ENCODE measurements at regions not wholly inside any gene's neighbourhood (a gene's known extent, or its start where the extent isn't known, plus 50 kb on each side); places are given as distances from the start of the nearest gene placed in this dataset.

DNA sequence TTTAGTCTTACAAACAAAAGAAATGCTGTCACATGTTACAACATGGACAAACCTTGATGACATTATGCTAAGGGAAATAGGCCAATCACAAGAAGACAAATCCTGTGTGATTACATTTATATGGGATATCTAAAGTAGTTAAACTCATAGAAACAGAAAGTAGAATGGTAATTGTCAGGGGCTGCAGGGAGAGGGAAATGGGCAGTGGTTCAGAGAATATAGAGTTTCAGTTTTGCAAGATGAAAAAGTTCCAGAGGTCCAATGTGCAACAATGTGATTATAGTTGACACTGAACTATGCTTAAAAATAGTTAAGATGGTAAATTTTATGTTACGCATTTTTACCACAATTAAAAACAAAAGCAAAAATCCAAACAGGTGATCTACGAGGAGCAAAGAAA is 265.5 kb downstream of the NDUFS4 start:
- DNase-seq = peak; percentile 52

DNA sequence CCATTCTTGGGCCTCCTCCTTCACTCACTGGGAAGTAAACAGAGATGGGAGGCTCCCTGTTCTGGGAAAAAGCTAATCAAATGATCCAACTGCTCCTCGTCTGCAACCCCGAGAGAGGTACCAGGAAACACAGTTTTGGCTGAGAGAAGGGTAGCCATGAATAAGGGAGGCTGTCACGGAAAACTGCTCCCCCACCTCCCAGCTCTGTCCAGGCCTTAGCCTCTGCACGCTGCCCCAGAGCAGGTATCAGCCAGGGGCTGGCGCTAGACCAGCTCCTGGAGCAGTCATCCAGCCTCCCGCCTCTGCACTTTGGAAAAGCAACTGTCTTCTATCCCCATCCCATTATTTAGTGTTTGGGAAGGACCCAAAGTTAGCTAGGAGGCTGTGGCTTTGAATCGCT is 266.1 kb downstream of the NDUFS4 start:
- peak; percentile 85 for DNase-seq

DNA sequence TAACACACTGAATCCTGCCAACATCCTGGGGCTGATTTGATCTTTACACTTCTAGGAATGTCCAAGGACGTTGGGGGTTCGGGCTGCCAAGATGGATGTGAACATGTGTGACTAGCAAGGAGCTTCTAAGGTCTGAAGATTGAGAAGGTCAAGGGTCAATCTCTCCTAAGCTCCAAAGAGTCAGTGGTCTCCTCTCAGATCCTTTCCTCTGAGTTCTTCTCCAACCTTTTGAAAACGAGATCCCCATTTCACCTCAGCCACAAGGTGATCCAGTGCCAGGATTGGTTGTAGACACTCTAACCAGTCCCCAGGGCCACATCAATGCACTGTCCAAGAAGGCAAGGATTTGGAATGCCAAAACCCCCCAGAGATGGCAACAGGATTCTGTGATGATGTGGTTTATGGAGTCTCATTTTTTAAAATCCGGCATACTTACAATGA is 266.8 kb downstream of the NDUFS4 start:
- peak; percentile 50 for DNase-seq

DNA sequence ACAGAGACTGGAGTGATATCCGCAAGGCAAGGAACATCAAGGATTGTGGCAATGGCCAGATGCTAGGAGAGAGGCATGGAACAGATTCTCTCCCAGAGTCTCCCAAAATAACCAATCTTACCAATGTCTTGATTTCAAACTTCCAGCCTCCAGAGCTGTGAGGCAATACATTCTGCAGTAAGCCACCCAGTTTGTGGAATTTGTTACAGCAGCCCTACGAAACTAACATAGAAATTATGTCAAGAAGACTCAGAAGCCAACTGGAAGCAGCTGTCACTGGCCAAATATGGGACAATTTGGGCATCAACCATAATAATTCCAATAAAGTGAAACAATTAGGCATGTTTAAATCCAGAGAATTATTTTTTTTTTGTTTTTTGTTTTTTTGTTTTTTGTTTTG is 271.1 kb downstream of the NDUFS4 start:
- no peak for DNase-seq

All from muscle of arm (tissue), 1 donor.